Testis (tissue), 2 donors: ENCODE measurements at regions not wholly inside any gene's neighbourhood (a gene's known extent, or its start where the extent isn't known, plus 50 kb on each side); places are given as distances from the start of the nearest gene placed in this dataset.

Experiments
- CTCF ChIP-seq, 3 experiments: fragments of 450-650 bp in 2 of 3; fragments of 200-600 bp in 1 of 3; sonication (generic) in 1 of 3; IDR thresholded peaks; one replicate each; pipeline ENCODE4 v1.5.1; 2016 to 2019; ENCODE audit warnings: antibody characterized with exemption in 3 of 3, mild to moderate bottlenecking in 2 of 3, moderate library complexity in 1 of 3
- POLR2A ChIP-seq: fragments of 450-650 bp; IDR thresholded peaks from one replicate; pipeline ENCODE4 v1.6.1; 2017; ENCODE audit warnings: antibody characterized with exemption, mild to moderate bottlenecking, moderate library complexity

GRCh38 chr16:50957056-50957455 is 194.0 kb downstream of the SALL1 start:
- TF ChIP-seq CTCF (IDR thresholded peaks at IDR 0.05) = no peak
- no peak for TF ChIP-seq POLR2A
